GM23248 (cell line): ENCODE measurements at regions not wholly inside any gene's neighbourhood (a gene's known extent, or its start where the extent isn't known, plus 50 kb on each side); places are given as distances from the start of the nearest gene placed in this dataset.
"Not testable (repeated sequence)": the region's sequence is repeated elsewhere in the genome, so short reads cannot be mapped to it uniquely, and the experiment has no call there.

Source experiments
- DNase-seq: peaks from one replicate; pipeline ENCODE4 v3.0.0-alpha.2; 2015
- H2AFZ ChIP-seq: fragments of 200-600 bp; sonication (generic); 2 replicates; pipeline ENCODE4 v1.6.1; 2016; ENCODE audit warnings: antibody characterized with exemption
- H3F3A ChIP-seq: fragments of 200-600 bp; sonication (generic); 2 replicates; pipeline ENCODE4 v1.6.1; 2016; ENCODE audit warnings: mild to moderate bottlenecking, antibody characterized with exemption, mixed run types; ENCODE audit not compliant: insufficient read depth
- H3K27ac ChIP-seq: fragments of 200-600 bp; sonication (generic); 2 replicates; pipeline ENCODE4 v1.5.1; 2016; ENCODE audit warnings: mild to moderate bottlenecking
- H3K27me3 ChIP-seq: fragments of 200-600 bp; sonication (generic); replicated peaks from 2 replicates; pipeline ENCODE4 v1.6.1; 2016; ENCODE audit warnings: mild to moderate bottlenecking; ENCODE audit not compliant: insufficient read depth
- H3K36me3 ChIP-seq: fragments of 200-600 bp; sonication (generic); 2 replicates; pipeline ENCODE4 v1.6.1; 2016; ENCODE audit warnings: low read depth, mild to moderate bottlenecking
- H3K4me1 ChIP-seq: fragments of 200-600 bp; sonication (generic); 2 replicates; pipeline ENCODE4 v1.6.1; 2016; ENCODE audit warnings: mild to moderate bottlenecking; ENCODE audit not compliant: insufficient read depth
- H3K4me2 ChIP-seq: fragments of 200-600 bp; sonication (generic); one replicate; pipeline ENCODE4 v1.6.1; 2016; ENCODE audit warnings: mild to moderate bottlenecking; ENCODE audit not compliant: unreplicated experiment
- H3K4me3 ChIP-seq: fragments of 200-600 bp; sonication (generic); 2 replicates; pipeline ENCODE4 v1.5.1; 2016; ENCODE audit warnings: mild to moderate bottlenecking
- H3K79me2 ChIP-seq: fragments of 200-600 bp; sonication (generic); 2 replicates; pipeline ENCODE4 v1.6.1; 2016; ENCODE audit warnings: mild to moderate bottlenecking; ENCODE audit not compliant: insufficient read depth
- H3K9ac ChIP-seq: fragments of 200-600 bp; sonication (generic); 2 replicates; pipeline ENCODE4 v1.6.1; 2016; ENCODE audit warnings: mild to moderate bottlenecking
- H3K9me2 ChIP-seq: fragments of 200-600 bp; sonication (generic); 2 replicates; pipeline ENCODE4 v1.6.1; 2016; ENCODE audit warnings: mixed run types, mild to moderate bottlenecking, moderate library complexity; ENCODE audit not compliant: insufficient read depth
- H3K9me3 ChIP-seq: fragments of 200-600 bp; sonication (generic); one replicate; pipeline ENCODE4 v1.6.1; 2017; ENCODE audit warnings: low read depth
- H4K20me1 ChIP-seq: fragments of 200-600 bp; sonication (generic); 2 replicates; pipeline ENCODE4 v1.6.0; 2016; ENCODE audit not compliant: insufficient read depth
- EZH2 ChIP-seq: fragments of 200-600 bp; sonication (generic); IDR thresholded peaks from 2 replicates; pipeline ENCODE4 v1.6.1; 2018; ENCODE audit warnings: antibody characterized with exemption, mild to moderate bottlenecking; ENCODE audit not compliant: insufficient read depth, poor library complexity, severe bottlenecking
- EZH2phosphoT487 ChIP-seq: fragments of 200-600 bp; sonication (generic); IDR thresholded peaks from 2 replicates; pipeline ENCODE4 v1.6.1; 2018; ENCODE audit warnings: antibody characterized with exemption, moderate library complexity, mild to moderate bottlenecking, low read depth; ENCODE audit not compliant: insufficient read depth
- WGBS, 2 experiments: methylation state at CpG; one replicate each; pipeline ENCODE4 v1.1.6; 2015 to 2017; ENCODE audit warnings: low lambda C conversion rate in 2 of 2, low coverage in 1 of 2; ENCODE audit errors: missing lambda C conversion rate in 2 of 2; 5-methylcytosine and 5-hydroxymethylcytosine counted together
- in situ Hi-C: fragments of 300-500 bp; cut with MboI; formaldehyde crosslinking; loops from 2 replicates; pipeline ENCODE4 v1.15.0; 2020

DNA sequence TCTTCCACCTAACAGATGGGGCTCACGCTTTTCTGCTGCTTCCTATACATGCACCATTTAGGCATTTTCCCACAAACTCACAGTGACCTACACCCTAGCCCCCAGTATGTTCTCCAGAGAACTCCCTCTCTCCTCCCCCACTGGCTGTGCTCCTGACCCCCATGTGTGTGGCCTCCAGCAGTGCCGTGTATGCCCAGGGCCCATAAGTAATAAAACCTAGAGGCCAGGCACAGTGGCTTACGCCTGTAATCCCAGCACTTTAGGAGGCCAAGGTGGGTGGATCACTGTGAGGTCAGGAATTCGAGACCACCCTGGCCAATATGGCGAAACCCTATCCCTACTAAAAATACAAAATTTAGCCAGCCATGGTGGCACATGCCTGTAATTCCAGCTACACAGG is 54.7 kb upstream of the NXT1 start:
- no peaks in the 10 kb centered on the region for H3K9me3 ChIP-seq
- H3K4me1 ChIP-seq = peaks cover 14% of the 10 kb centered on the region
- no peaks in the 10 kb centered on the region; the same call in 1 of the 2 replicates for H3K27me3 ChIP-seq
- WGBS, 2 experiments = 96% methylated on average over 5 of the region's 5 CpGs
- H2AFZ ChIP-seq = no peak overlapping the region
- H3K4me3 ChIP-seq = no peak overlapping the region
- H3K4me2 ChIP-seq = no peak overlapping the region
- no peaks in the 10 kb centered on the region for H3F3A ChIP-seq
- in situ Hi-C loops = no loop called here
- no peak overlapping the region for H3K9ac ChIP-seq
- H3K27ac ChIP-seq = no peak overlapping the region
- no peaks in the 10 kb centered on the region for H3K36me3 ChIP-seq
- TF ChIP-seq EZH2 (no peak), EZH2phosphoT487 (no peak)
- DNase-seq = no peak
- no peaks in the 10 kb centered on the region for H3K79me2 ChIP-seq
- no peaks in the 10 kb centered on the region for H3K9me2 ChIP-seq
- no peaks in the 10 kb centered on the region for H4K20me1 ChIP-seq

DNA sequence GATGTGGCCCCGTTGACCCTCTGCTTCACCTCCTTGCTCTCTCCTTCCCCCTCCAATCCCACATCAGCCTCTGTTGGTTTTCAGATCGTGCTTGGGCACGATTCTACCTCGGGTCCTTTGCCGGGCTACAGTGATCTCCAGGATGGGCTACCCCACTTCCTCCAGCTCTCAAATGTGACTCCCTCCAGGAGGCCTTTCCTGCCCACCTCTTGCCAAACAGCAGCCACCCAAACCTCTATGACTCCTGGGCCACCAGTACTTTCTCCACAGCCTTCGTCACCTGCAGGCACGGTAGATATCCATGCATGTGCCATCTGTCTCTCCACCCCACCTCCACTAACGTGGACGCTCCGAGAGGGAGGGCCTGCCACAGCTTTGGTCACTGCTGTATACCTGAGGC is 55.9 kb upstream of the NXT1 start:
- Histone ChIP-seq H3K27me3 (no peaks in the 10 kb centered on the region; the same call in 1 of the 2 replicates), H3K4me1 (peaks cover 14% of the 10 kb centered on the region), H2AFZ (no peak overlapping the region), H3K27ac (no peak overlapping the region), H3K9me3 (no peaks in the 10 kb centered on the region), H3K79me2 (no peaks in the 10 kb centered on the region), H3K9ac (no peak overlapping the region), H4K20me1 (no peaks in the 10 kb centered on the region), H3K4me3 (no peak overlapping the region), H3F3A (no peaks in the 10 kb centered on the region), H3K4me2 (no peak overlapping the region), H3K36me3 (no peaks in the 10 kb centered on the region), H3K9me2 (no peaks in the 10 kb centered on the region)
- TF ChIP-seq EZH2 (no peak), EZH2phosphoT487 (no peak)
- WGBS, 2 experiments = 96% methylated on average over 10 of the region's 10 CpGs
- in situ Hi-C loops = no loop called here
- no peak for DNase-seq

DNA sequence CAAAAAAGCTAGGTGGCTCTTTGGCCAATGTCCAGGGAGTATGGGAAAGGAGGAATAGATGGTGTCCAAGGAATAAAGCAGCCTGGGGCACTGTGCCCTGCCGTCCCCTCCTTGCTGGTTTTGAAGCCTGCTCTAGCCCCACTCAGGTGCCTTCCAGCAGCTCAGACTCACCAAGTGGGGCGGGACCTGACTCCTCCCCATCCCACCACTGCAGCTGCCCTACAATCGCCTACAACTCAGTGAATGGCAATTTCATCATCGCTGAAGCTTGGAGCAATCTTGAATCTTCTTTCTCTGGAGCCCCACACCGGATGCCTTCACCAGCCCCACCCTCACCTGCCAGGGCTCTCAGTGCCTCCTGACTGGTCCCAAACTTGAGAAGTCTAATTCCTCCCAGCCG is 56.4 kb upstream of the NXT1 start:
- Histone ChIP-seq H3K4me2 (no peak overlapping the region), H3K36me3 (no peaks in the 10 kb centered on the region), H4K20me1 (no peaks in the 10 kb centered on the region), H3K9ac (no peak overlapping the region), H3K79me2 (no peaks in the 10 kb centered on the region), H3F3A (no peaks in the 10 kb centered on the region), H3K4me3 (no peak overlapping the region), H3K27me3 (no peaks in the 10 kb centered on the region; the same call in 1 of the 2 replicates), H3K9me3 (no peaks in the 10 kb centered on the region), H2AFZ (no peak overlapping the region), H3K4me1 (peaks cover 14% of the 10 kb centered on the region), H3K27ac (no peak overlapping the region), H3K9me2 (no peaks in the 10 kb centered on the region)
- TF ChIP-seq EZH2 = no peak
- no peak for TF ChIP-seq EZH2phosphoT487
- in situ Hi-C loops = no loop called here
- no peak for DNase-seq
- 82 to 87% methylated on average over 6 of the region's 6 CpGs for WGBS, 2 experiments

- H3K27me3 ChIP-seq = no peaks in the 10 kb centered on the region; the same call in none of the 2 replicates
- H2AFZ ChIP-seq = no peak overlapping the region
- 40 to 47% methylated on average over 6 of the region's 6 CpGs for WGBS, 2 experiments
These were observed 56.9 kb upstream of the NXT1 start for GRCh38 chr20:23293689-23294088.

DNA sequence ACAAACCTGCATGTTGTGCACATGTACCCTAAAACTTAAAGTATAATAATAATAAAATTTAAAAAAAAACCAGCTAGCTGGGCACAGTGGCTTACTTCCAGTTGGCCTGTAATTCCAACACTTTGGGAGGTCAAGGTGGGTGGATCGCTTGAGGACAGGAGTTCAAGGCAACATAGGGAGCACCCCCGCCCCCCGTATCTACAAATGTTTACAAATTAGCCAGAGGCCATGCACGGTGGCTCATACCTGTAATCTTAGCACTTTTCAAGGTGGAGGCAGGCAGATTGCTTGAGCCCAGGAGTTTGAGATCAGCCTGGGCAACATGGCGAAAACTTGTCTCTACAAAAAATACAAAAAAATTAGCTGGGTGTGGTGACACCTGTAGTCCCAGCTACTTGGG is 58.3 kb upstream of the NXT1 start:
- H3K27me3 ChIP-seq, DNase-seq, H3K79me2 ChIP-seq, H3K27ac ChIP-seq, H3K9me3 ChIP-seq, H3K36me3 ChIP-seq, H3K9ac ChIP-seq, H3K9me2 ChIP-seq, H3K4me1 ChIP-seq, H3F3A ChIP-seq, H2AFZ ChIP-seq, in situ Hi-C loops, H4K20me1 ChIP-seq, H3K4me3 ChIP-seq, H3K4me2 ChIP-seq: not testable (repeated sequence)
- 78 to 88% methylated on average over 5 of the region's 5 CpGs for WGBS, 2 experiments

More at GRCh38 chr20:23293689-23294088, 56.9 kb upstream of the NXT1 start:
- TF ChIP-seq EZH2phosphoT487 (no peak), EZH2 (no peak)
- Histone ChIP-seq H3K9me3 (no peaks in the 10 kb centered on the region), H3K4me3 (no peak overlapping the region), H3K4me2 (no peak overlapping the region), H3K4me1 (peaks cover 14% of the 10 kb centered on the region), H3K79me2 (no peaks in the 10 kb centered on the region), H3F3A (no peaks in the 10 kb centered on the region), H3K36me3 (no peaks in the 10 kb centered on the region), H3K27ac (no peak overlapping the region), H3K9ac (no peak overlapping the region), H3K9me2 (no peaks in the 10 kb centered on the region), H4K20me1 (no peaks in the 10 kb centered on the region)
- in situ Hi-C loops = no loop called here
- DNase-seq = no peak
